GM03348 (cell line): ENCODE measurements at regions not wholly inside any gene's neighbourhood (a gene's known extent, or its start where the extent isn't known, plus 50 kb on each side); places are given as distances from the start of the nearest gene placed in this dataset.

Source experiments
- DNase-seq: peaks from one replicate; pipeline ENCODE4 v3.0.0; 2012; ENCODE audit warnings: low spot score

DNA sequence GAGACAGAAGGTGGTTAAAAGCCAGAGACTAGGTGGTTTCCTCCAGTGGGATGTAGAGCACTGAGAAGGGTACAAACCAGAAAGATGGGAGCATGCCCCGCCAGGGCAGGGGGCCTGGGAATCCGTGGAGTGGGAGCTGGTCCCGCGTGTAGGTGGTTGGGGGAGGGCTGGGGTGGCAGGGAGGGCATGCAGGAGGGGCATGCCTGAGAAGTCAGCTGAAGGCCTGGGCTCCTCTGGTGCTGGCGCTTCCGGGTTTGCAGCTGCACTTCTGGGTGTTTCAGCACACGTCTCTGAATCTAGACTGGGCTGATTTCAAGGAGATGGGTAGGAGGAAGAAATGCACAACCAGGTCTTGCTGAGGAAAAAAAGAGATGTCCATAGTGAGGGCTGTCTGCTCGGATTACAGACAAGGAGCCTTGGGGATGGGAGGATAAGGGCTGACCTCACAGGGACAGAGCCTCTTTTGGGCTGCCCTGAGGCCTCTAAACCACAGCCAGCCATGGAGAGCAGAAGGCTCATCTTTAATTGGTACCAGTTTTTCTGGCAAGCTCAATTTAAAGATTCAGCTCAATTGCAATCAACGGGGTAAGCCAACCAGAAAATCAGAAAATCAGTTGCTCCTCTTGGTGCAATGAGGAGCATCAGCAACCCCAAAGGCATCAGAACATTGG is 151.9 kb downstream of the FAM43A start:
- DNase-seq = no peak

DNA sequence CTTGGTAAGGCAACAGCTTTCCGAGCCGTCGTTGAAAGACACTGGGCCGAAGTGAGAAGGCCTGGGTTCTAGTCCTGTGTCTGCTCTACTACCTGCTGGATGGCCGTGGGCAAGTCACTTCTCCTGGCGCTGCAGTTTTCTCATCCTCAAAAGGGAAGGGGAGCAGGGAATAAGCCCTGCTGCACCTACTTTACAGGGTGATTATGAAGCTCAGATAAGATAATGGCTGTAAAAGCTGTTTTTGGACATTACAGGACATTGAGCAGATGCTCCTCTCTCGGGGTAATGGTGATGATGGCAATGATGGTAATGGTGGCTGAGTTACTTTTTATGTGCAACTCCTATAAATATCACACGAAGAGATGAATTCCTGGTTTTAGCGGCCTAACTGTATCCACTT is 152.6 kb downstream of the FAM43A start:
- no peak for DNase-seq

DNA sequence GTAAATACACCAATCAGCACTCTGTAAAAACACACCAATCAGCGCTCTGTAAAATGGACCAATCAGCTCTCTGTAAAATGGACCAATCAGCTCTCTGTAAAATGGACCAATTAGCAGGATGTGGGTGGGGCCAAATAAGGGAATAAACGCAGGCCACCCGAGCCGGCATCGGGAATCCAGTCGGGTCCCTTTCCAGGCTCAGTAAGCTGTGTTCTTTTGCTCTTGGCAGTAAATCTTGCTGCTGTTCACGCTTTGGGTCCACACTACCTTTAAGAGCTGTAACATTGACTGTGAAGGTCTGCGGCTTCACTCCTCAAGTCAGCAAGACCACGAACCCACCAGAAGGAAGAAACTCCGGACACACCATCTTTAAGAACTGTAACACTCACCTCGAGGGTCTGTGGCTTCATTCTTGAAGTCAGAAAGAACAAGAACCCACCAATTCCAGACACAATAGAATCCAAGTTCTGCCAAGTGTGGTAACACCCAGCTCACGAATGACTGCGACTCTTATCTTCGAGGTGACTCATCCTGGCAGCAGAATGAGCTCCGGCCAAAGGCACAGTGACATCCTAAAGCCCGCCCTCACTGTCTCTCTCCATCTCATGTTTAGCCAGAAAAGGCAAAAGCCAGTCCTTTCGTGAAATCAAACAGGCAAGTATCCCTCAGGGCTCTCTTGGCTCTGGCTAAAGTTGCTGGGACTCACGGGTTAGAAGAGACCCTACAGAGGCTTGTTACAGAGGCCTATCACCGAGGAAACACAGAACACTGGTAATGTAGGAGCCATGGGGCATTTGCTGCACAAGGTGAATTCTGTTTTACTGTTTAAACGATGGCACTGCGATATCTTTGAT is 155.2 kb downstream of the FAM43A start:
- no peak for DNase-seq

DNA sequence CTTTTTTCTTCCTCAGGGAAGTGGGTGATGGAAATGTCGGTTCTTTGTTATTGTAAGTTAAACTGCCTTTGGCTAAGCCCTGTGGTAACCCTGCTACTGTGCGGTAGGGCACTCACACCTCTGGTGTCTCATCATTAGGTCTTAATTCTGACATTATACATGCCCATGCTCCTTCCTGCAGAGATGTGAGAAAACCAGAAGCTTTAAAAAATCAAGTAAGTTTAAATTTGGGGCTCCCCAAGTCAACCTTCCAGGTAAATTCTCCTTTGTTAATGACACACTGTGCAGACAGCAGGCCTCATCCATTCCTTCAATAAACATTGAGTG is 155.8 kb downstream of the FAM43A start:
- no peak for DNase-seq

DNA sequence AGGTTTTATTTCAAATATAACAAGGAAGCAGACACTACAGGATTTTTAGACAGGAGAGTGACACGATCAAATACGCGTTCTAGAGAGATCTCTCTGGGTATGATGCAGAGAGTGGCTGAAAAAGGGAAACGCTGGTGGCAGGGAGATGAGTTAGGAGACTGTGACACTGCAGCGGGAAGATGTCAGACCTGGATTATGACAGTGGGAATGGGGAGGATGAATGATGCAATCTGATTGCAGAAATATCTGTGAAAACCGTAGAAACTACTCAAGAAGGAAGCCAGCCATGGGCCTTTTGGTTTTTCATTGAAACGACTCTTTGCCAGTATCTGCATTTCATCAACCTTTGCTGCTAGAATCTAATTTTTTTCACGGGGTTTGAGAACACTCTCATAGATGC is 157.9 kb downstream of the FAM43A start:
- DNase-seq = no peak

DNA sequence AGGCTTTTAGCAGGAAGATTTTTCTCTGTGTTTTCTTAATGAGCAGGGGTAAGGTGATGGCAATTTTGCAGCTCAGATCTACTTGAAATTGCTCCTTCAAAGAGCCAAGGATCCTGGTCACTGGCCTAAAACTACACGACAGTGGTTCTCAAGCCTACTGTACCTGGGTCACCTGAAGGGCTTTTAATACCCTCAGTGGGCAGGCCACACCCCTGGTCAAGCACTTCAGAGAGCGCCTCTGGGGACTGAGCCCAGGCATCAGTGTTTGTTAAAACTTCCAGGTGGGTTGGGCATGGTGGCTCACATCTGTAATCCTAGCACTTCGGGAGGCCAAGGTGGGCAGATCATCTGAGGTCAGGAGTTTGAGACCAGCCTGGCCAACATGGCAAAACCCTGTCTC is 158.4 kb downstream of the FAM43A start:
- no peak for DNase-seq

DNA sequence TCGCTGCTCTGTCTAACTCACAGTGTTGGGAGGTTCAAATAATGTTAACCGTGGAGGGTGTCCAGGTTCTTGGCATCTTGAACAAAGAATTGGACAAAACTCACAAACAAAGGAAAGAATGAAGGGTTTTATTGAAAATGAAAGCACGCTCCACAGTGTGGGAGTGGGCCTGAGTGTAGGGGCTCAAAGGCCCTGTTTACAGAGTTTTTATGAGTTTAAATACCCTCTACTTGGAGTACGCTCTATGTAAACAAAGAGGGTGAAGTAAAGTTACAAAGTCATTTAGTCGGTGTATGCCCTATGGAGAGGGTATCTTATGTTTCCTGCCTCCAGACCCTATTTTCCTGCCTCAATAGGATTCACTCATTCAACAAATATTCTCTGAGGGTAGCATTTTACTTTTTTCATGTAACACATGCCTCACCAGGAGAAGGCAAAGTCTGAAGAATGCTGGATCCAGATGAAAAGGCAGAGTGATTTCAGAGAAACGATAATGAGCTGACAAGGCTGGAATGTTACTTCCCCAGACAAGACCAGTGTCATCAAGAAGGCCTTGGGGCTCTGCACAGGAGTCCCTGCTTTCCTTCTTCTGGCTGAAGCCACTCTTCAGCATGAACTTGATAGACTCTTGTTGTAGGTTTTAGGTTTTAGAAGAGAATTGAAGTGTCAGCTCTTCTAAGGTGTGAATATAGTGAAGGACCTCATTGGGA is 163.6 kb downstream of the FAM43A start:
- no peak for DNase-seq

DNA sequence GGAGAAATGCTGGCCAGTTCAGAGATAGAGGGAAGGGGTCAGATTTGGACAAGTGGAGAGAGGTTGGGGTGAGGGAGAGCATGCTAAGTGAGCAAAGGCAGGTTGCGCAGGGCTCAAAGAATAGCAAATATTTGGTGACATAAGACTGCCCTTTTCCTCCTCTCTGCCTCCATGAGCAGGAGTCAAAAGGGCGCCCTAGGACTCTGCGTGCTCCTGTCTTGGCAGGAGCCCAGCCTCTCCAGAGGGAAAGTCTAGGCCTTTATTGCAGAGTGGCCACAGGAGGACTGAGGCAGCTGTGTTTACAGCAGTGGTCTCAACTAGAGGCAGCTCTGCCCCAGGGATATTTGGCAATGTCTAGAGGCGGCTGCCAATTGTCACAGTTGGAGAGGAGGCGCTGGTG is 165.6 kb downstream of the FAM43A start:
- DNase-seq = no peak

DNA sequence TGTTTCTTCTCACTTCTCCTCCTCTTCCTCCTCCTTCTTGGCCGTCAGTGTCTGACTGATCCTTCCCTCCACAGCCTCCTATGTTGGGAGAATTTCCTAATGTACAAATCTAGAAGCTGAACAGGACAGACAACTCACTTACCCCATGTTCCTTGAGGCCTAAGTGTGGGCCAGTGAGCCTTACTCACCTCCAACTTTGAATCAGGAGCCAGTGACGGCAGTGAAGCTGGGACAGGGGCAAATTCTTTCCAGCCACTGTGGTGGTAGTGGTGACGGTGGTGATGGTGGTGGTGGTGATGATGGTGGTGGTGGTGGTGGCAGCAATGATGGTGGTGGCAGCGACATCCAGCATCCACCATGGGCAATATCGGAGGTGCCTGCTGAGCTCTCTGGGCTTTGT is 166.3 kb downstream of the FAM43A start:
- DNase-seq = no peak

DNA sequence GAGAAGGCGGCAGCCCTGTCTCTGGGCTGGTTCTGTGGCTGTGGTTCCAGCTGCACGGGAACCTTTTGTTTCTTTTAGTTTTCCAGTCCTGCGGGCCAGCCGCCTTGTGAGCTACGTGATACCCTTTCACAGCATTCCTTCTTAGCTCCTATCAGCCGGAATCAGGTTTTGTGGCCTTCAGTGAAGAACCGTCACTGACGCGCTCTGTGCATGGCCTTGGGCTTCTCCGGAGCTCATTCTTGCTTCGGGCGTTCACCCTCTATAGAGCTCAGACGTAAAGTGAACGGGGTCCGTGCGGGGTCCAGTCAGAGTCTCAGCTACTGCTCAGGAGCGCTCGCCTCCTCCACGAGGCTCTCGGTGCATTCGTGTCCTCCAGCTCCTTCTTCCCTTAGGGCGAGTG is 166.7 kb downstream of the FAM43A start:
- no peak for DNase-seq

DNA sequence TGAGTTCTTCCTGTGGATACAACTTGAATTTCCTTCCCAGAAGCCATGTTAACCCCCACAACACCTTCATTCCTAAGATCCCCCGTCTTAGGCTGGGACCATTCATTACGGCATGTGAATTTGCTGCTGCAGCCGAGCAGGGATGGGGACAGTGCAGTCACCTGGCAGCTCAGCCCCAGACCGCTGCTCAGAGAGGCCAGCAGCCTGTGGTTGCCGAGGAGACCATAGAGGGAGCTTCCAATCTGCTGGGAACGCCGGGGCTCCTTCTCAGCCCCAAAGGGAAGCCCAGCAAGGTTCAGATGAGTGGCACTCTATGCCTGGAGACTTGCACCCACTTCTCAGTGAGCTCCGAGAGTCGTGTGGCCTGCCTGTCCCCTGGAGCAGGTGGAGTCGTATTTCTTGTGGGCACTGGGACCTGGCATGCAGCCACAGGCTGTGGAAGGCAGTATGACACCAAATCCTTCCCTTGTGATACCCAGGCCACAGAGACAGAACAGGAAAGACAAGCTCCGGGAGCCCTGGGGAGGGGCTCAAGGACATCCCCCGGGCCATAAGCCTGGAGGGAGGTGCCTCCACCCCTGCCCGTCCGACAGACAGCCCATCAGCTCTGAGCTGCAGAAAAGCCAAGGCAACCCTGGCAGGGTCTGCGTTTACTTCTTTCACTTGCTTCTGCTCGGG is 167.3 kb downstream of the FAM43A start:
- DNase-seq = no peak

DNA sequence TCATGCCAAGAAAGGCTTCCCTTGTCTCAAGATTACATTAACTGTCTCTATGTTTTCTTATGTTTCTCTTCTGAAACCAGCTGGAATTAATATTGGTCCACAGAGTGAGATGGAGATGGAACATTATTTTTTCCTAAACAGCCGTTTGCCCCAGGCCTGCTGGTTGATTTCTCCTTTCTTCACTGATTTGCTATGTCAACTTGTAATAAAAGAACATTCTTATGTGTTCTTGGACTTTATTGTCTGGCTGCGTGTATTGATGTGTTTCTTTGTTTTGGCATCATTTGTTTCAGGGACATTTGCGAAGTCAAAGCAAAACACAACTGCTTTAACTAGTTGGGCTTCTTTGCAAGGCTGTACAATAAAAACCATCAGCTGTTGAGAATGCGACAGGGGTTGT is 168.5 kb downstream of the FAM43A start:
- no peak for DNase-seq

DNA sequence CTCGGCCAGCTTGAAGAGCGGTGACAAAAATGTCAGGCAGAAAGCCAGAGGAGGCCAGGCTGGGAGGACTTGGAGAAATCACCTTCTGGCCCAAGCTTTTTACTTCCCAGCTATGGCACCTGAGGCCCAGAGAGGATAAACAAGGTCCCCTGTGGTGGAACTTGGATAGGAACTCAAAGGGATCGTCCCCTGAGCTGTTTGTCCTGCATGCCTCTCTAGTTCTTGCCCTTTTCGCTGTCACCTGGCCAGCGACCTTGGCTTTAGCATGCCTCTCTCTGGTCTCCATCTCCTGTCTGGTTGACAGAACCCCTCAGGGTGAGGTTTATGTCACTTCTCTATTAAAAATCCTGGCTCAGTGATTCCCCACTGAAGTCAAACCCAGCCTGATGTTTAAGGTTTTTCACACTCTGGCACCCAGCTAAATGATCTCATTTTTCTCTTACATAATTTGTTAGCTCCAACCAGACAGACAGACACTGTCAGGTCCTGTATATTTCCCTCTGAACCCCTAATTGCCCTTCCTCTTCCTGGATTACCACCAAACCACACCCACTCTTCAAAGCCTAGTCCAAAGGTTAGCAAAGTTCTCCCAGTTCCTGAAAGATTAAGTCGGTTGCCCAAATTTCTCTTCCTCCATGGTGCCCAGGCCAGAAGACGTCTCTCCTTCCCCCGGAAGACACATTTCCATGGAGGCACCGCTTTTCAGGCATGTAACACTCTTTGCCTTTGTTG is 169.1 kb downstream of the FAM43A start:
- no peak for DNase-seq

DNA sequence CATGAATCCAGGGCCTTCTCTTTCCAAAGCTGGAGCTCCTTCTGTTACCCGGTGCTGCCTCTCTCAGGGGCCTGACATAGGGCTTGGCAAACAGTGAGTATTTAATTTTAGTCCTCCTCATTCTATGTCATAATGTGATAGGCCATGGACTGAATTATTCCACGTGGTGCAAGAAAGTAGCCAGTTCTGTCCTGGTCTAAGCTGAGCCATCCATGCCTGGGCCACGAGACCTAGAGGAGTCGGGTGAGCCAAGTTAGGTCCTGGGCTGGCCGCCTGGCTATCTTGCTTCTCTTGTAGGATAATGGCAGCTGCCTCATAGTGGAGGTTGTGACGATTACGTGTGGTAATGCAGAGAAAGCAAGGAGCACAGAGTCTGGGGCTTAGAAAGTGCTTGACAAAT is 170.6 kb downstream of the FAM43A start:
- no peak for DNase-seq

DNA sequence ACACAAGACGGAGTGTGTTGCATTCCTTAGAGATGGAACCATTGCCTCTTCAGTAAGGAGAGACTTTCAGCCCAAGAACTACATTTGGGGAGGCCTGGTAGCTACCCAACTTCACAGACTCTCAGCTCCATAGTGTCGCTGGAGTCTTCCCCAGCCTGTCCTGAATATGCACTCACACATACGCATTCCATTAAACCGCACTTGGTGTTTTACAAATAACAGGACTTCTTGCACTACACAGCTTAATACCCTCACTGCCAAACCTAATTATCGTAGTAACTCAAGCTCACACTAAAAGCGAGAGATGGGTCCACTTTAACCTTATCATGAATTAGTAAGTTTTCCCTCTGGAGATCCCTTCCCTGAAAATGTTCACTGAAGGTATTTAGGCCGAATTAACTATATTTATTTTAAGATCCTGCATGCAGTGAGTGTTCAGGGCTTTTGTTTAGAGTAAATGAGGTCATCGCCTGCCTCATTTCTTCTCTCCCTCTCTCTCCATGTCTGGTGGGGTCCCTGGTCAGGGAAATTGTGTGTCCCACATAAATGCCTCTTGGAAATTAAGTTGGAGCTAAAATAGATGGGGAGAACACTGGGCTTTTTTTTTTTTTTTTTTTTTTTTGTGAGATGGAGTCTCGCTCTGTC is 171.9 kb downstream of the FAM43A start:
- DNase-seq = no peak

DNA sequence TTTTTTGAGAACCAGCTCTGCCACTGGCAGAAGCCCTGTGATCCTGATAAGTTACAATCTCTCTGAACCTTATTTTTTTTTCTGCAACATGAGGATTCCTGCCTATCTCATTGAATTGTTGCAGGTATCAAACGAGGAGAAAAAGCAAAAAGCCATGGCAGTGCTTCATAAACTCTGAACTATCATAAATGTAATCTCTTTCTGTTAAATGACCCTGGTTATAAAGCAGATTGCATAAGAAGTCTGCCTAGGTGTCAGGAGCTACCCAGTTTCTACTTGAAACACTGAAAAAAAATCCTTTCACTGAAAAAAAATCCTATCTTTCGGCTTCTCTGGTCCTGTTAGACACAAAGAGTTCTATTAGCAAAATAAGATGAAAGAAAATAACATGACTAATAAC is 172.7 kb downstream of the FAM43A start:
- DNase-seq = no peak

DNA sequence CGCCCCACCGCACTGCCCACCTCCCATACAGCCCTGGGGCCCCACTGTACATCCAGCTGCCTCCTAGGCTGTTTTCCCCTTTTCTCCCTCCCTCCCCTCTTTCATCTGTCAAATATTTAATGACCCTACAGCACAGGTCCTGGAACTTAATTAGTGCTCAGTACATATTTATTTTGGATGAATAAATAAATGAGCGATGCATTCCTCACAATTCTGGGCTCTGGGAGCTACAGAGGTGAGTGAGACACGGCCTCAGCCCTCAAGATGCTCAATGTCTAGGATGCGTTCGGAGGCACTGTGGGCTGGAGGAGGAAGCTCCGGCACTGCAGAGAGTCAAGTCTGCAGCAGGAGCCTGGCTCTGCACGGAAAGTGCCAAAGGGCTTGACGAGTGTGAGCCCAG is 175.0 kb downstream of the FAM43A start:
- DNase-seq = no peak

DNA sequence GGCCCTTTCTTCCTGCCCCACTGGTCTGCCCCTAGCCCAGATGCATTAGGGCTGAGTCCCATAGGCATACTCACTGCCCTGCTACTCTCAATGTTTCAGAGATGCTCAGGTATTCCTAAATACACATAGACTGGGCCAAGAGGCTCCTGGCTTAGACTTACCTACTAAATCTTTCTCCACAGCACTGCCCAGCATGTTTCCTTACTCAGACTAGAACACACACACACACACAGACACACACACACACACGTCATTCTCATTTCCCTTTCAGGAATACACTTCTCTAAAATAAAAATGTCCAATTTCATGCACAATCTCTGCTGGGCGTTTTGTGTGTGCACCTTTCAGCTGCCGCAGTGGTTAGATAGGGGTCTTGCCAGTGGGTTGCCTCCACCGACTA is 175.7 kb downstream of the FAM43A start:
- no peak for DNase-seq

DNA sequence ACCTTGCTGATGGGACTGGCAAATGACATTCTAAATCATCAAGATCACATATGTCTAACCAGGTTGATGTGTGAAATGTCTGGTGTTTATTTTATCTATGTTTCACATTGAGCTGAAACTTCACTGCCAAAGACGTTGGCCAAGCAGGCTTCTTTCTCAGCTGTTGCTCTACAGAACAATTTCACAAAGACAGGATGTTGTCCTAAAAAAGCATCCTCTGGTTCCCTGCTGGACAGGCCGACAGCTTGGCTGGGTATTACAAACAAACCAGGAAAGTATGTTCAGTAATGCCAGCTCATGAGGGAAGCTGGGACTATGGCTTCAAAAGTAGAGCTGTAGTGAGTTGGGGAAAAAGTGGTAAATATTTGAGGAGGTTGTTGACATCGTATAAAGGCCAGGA is 179.4 kb downstream of the FAM43A start:
- no peak for DNase-seq

DNA sequence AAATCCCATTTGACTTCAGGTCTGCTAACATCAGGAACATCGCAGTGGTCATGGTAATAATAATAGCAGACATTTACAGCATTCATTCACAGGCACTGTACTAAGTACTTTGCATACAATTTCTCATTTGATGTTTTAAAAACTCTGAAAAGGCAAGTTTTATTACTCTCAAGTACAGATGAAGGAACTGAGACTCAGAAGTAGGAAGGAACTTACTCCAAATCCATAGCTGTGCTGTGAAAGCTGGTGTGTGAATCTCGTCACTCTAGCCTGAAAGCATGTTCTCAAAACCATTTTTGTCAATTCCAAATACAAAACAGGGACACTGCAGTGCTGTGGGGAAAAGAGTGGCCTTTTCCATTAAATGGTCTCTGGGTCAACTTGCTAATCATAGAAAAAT is 179.9 kb downstream of the FAM43A start:
- DNase-seq = no peak

DNA sequence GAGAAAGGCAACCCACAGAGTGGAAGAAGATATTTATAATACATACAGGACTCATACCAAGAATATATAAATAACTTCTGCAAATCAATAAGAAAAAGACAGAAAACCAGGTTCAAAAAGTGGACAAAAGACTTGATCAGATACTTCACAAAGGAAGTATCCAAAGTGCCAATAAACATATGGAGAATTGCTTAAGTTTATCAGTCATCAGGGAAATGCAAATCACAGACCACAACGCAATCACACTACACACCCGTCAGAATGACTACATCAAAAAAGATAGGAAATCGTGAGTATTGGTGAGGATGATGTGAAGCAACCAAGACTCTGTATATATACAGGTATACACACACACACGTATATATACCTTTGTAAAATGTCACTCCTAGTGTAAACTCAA is 180.6 kb downstream of the FAM43A start:
- no peak for DNase-seq
